ENCODE measurements at regions not wholly inside any gene's neighbourhood (a gene's known extent, or its start where the extent isn't known, plus 50 kb on each side); places are given as distances from the start of the nearest gene placed in this dataset.

- no peak overlapping the region for H3K4me3 ChIP-seq
- H3K27me3 ChIP-seq = no peaks in the 10 kb centered on the region
- no peaks in the 10 kb centered on the region for H3K36me3 ChIP-seq
- H3K9me3 ChIP-seq = no peaks in the 10 kb centered on the region
- no peak for DNase-seq
Measured at GRCh38 chr4:3676907-3677747, 89.1 kb upstream of the ADRA2C start.

- Histone ChIP-seq H3K27me3 (no peaks in the 10 kb centered on the region), H3K36me3 (no peaks in the 10 kb centered on the region), H3K4me3 (no peak overlapping the region), H3K9me3 (no peaks in the 10 kb centered on the region)
- no peak for DNase-seq
Measured at GRCh38 chr4:3676196-3676595, 90.0 kb upstream of the ADRA2C start.

- Histone ChIP-seq H3K4me3 (no peak overlapping the region), H3K9me3 (no peaks in the 10 kb centered on the region), H3K36me3 (no peaks in the 10 kb centered on the region), H3K27me3 (no peaks in the 10 kb centered on the region)
- DNase-seq = no peak
Measured at GRCh38 chr4:3675251-3676115, 90.7 kb upstream of the ADRA2C start.

- DNase-seq = no peak
- no peak overlapping the region for H3K4me3 ChIP-seq
- H3K9me3 ChIP-seq = no peaks in the 10 kb centered on the region
- no peaks in the 10 kb centered on the region for H3K36me3 ChIP-seq
- no peaks in the 10 kb centered on the region for H3K27me3 ChIP-seq
Measured at GRCh38 chr4:3674479-3674851, 91.7 kb upstream of the ADRA2C start.

GRCh38 chr4:3673716-3674478, 92.3 kb upstream of the ADRA2C start:
- Histone ChIP-seq H3K9me3 (no peaks in the 10 kb centered on the region), H3K36me3 (no peaks in the 10 kb centered on the region), H3K27me3 (no peaks in the 10 kb centered on the region), H3K4me3 (no peak overlapping the region)
- no peak for DNase-seq

- Histone ChIP-seq H3K9me3 (no peaks in the 10 kb centered on the region), H3K27me3 (no peaks in the 10 kb centered on the region), H3K36me3 (no peaks in the 10 kb centered on the region), H3K4me3 (no peak overlapping the region)
- no peak for DNase-seq
Measured at GRCh38 chr4:3673176-3673575, 93.0 kb upstream of the ADRA2C start.

- Histone ChIP-seq H3K36me3 (no peaks in the 10 kb centered on the region), H3K27me3 (no peaks in the 10 kb centered on the region), H3K9me3 (no peaks in the 10 kb centered on the region), H3K4me3 (no peak overlapping the region)
- DNase-seq = no peak
Measured at GRCh38 chr4:3672465-3672831, 93.7 kb upstream of the ADRA2C start.

- no peak overlapping the region for H3K4me3 ChIP-seq
- no peaks in the 10 kb centered on the region for H3K9me3 ChIP-seq
- DNase-seq = no peak
- no peaks in the 10 kb centered on the region for H3K27me3 ChIP-seq
- H3K36me3 ChIP-seq = no peaks in the 10 kb centered on the region
Measured at GRCh38 chr4:3671571-3672464, 94.4 kb upstream of the ADRA2C start.

- Histone ChIP-seq H3K27me3 (no peaks in the 10 kb centered on the region), H3K36me3 (no peaks in the 10 kb centered on the region), H3K4me3 (no peak overlapping the region), H3K9me3 (no peaks in the 10 kb centered on the region)
- no peak for DNase-seq
Measured at GRCh38 chr4:3670521-3671519, 95.4 kb upstream of the ADRA2C start.

GRCh38 chr4:3669553-3669949, 96.6 kb upstream of the ADRA2C start:
- no peaks in the 10 kb centered on the region for H3K27me3 ChIP-seq
- no peak for DNase-seq
- H3K36me3 ChIP-seq = no peaks in the 10 kb centered on the region
- no peak overlapping the region for H3K4me3 ChIP-seq
- H3K9me3 ChIP-seq = no peaks in the 10 kb centered on the region

- Histone ChIP-seq H3K9me3 (no peaks in the 10 kb centered on the region), H3K4me3 (no peak overlapping the region), H3K27me3 (no peaks in the 10 kb centered on the region), H3K36me3 (no peaks in the 10 kb centered on the region)
- DNase-seq = no peak
Measured at GRCh38 chr4:3668825-3669552, 97.2 kb upstream of the ADRA2C start.

- no peaks in the 10 kb centered on the region for H3K36me3 ChIP-seq
- no peak for DNase-seq
- H3K4me3 ChIP-seq = no peak overlapping the region
- no peaks in the 10 kb centered on the region for H3K27me3 ChIP-seq
- no peaks in the 10 kb centered on the region for H3K9me3 ChIP-seq
Measured at GRCh38 chr4:3667258-3667657, 98.9 kb upstream of the ADRA2C start.

GRCh38 chr4:3666263-3666662, 99.9 kb upstream of the ADRA2C start:
- Histone ChIP-seq H3K4me3 (no peak overlapping the region), H3K9me3 (no peaks in the 10 kb centered on the region), H3K27me3 (no peaks in the 10 kb centered on the region), H3K36me3 (no peaks in the 10 kb centered on the region)
- no peak for DNase-seq

- H3K4me3 ChIP-seq = no peak overlapping the region
Measured at GRCh38 chr4:3665360-3665891, 100.8 kb upstream of the ADRA2C start.

More at GRCh38 chr4:3665360-3665891, 100.8 kb upstream of the ADRA2C start:
- Histone ChIP-seq H3K9me3 (no peaks in the 10 kb centered on the region), H3K36me3 (no peaks in the 10 kb centered on the region), H3K27me3 (no peaks in the 10 kb centered on the region)
- no peak for DNase-seq
